ENCODE measurements at regions not wholly inside any gene's neighbourhood (a gene's known extent, or its start where the extent isn't known, plus 50 kb on each side); places are given as distances from the start of the nearest gene placed in this dataset.

DNA sequence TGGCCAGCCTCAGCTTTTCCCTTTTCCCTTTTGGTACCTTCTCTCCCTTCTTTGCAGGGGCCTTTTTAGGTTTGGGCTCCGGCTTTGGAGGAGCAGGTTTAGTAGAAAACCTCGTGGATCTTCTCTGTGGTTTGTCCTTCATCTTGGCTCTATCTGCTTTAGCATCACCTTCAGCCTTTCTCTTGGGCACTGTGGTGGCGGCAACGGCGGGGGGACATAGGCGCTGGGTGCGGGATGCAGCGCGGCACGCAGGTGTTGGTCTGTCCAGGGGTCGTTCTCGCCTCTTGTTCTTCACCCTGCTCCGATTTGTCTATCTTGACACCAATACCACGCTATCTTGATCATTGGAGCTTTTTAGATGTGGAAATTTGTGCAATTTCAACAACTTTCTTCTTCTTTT, 64.5 kb upstream of the SMAD3 start:
- no peak for DNase-seq (ENCODE audit: low spot score)
- TF ChIP-seq, protein P1, sequence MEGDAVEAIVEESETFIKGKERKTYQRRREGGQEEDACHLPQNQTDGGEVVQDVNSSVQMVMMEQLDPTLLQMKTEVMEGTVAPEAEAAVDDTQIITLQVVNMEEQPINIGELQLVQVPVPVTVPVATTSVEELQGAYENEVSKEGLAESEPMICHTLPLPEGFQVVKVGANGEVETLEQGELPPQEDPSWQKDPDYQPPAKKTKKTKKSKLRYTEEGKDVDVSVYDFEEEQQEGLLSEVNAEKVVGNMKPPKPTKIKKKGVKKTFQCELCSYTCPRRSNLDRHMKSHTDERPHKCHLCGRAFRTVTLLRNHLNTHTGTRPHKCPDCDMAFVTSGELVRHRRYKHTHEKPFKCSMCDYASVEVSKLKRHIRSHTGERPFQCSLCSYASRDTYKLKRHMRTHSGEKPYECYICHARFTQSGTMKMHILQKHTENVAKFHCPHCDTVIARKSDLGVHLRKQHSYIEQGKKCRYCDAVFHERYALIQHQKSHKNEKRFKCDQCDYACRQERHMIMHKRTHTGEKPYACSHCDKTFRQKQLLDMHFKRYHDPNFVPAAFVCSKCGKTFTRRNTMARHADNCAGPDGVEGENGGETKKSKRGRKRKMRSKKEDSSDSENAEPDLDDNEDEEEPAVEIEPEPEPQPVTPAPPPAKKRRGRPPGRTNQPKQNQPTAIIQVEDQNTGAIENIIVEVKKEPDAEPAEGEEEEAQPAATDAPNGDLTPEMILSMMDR (IDR thresholded peaks at IDR 0.05; ENCODE audit: borderline replicate concordance, control extremely low read depth, extremely low read depth, insufficient read depth, missing control alignments) = no peak
- in situ Hi-C loops (cut with MboI; ENCODE audit: low sequenced_read_pairs, unreplicated experiment) = no loop called here

DNA sequence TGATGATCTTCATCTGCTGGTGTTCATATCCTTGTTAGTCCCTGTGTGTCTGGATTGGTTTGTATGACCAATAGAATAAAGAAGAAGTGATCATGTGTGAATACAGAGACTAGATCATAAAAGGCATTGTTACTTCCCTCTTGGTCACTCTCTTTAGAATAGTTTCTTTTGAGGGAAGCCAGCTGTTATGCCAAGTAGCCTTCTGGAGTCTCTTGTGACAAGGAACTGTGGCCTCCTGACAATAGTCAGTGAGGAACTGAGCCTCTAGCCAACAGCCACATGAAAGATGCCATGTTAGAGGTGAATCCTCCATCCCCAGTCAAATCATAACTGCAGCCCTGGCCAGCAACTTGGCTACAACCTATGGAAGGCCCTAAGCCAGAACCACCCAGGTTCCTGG, 63.0 kb upstream of the SMAD3 start:
- no peak for DNase-seq (ENCODE audit: low spot score)
- TF ChIP-seq, protein P1 (IDR thresholded peaks at IDR 0.05; ENCODE audit: borderline replicate concordance, control extremely low read depth, extremely low read depth, insufficient read depth, missing control alignments) = no peak
- in situ Hi-C loops (cut with MboI; ENCODE audit: low sequenced_read_pairs, unreplicated experiment) = no loop called here

DNA sequence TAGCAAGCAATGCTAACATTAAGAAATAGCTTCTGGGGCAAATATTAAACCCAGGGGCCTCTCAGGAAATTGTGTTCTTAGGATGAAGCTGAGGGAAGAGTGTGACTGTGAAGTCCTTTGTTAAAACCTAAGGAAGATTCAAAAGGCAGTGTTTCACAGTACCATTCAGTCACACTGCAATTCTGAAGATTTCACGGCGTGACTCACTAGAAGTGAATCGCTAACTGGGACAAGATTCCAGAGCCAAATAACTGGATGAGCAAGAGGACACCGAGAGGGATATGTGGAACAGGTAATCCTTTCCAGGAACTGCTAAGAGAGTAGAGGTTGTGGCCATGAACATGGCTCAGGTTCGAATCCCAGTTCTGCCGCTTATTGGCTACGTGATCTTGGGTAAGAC, 61.8 kb upstream of the SMAD3 start:
- in situ Hi-C loops (cut with MboI; ENCODE audit: low sequenced_read_pairs, unreplicated experiment) = no loop called here
- no peak for DNase-seq (ENCODE audit: low spot score)
- TF ChIP-seq, protein P1 (IDR thresholded peaks at IDR 0.05; ENCODE audit: borderline replicate concordance, control extremely low read depth, extremely low read depth, insufficient read depth, missing control alignments) = no peak

DNA sequence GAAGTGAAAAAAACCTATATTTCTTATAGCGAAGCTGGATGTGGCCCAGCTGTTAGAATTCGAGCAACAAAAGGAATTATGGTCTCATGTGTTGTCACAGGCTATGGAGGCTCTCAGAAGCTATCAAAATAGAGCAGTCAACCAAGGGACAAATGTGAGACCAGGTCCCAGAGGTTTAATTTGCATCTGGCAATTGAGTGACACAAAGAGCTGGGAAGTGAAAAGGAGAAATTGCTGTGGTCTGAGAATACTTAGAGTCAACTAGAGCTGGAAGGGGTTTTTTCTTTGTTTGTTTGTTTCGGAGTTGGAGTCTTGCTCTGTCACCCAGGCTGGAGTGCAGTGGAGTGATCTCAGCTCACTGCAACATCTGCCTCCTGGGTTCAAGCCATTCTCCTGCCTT, 61.3 kb upstream of the SMAD3 start:
- in situ Hi-C loops (cut with MboI; ENCODE audit: low sequenced_read_pairs, unreplicated experiment) = no loop called here
- peak; percentile 47 for DNase-seq (ENCODE audit: low spot score)
- TF ChIP-seq, protein P1 (IDR thresholded peaks at IDR 0.05; ENCODE audit: borderline replicate concordance, control extremely low read depth, extremely low read depth, insufficient read depth, missing control alignments) = no peak

- TF ChIP-seq, protein P1 (IDR thresholded peaks at IDR 0.05; ENCODE audit: borderline replicate concordance, control extremely low read depth, extremely low read depth, insufficient read depth, missing control alignments) = no peak
- in situ Hi-C loops (cut with MboI; ENCODE audit: low sequenced_read_pairs, unreplicated experiment) = no loop called here
Measured at GRCh38 chr15:67005294-67005996, 60.0 kb upstream of the SMAD3 start.

DNA sequence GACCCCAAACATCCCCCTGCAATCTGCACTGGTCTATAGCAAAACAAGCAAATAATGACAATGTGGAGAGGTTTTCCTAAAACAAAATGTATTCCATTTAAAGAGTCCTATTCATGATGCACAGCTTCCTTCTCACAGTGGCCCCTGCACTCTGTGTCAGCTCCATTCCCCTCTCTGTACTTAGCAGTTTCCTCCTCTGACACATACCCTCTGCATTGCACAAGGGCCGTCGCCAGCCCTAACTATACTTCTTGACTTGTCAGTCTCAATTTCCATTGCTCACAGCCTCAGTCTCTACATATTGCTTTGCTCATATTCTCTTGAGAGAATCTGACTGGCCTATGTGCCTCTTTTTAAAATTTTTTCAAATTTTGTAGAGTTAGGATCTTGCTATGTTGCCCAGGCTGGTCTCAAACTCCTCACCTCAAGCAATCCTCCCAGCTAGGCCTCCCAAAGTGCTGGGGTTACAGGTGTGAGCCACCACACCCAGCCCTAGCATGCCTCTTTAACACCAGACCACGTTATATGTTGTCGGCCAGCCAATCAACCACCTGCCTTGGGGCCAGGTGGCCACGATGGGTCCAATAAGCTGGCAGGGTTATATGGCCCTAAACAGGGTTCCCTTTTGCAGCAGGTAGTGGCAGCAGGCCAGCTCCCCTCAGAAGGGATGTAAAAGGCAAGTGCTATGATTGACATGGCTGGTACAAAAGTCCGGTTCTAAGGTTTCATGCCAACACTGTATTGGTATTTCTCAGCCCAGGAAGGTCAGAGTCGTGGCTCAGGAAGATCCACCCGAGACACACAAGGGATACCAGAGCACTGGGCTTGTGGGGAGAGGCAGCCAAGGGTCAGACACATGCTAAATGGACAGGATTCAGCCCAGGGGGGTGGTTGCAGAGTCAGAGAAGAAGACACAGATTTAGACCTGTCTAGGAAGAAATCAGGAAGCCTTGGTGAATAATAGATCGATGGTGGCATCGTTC, 59.0 kb upstream of the SMAD3 start:
- TF ChIP-seq, protein P1 (IDR thresholded peaks at IDR 0.05; ENCODE audit: borderline replicate concordance, control extremely low read depth, extremely low read depth, insufficient read depth, missing control alignments) = no peak
- DNase-seq (ENCODE audit: low spot score) = no peak
- in situ Hi-C loops (cut with MboI; ENCODE audit: low sequenced_read_pairs, unreplicated experiment) = no loop called here

More at GRCh38 chr15:67005294-67005996, 60.0 kb upstream of the SMAD3 start:
- DNase-seq (ENCODE audit: low spot score) = no peak

All from GM13976 (cell line).